ENCODE measurements at regions not wholly inside any gene's neighbourhood (a gene's known extent, or its start where the extent isn't known, plus 50 kb on each side); places are given as distances from the start of the nearest gene placed in this dataset.

- TF ChIP-seq POLR2AphosphoS5 (IDR thresholded peaks at IDR 0.05; ENCODE audit: low read depth), result no peak
- TF ChIP-seq REST (IDR thresholded peaks at IDR 0.05; ENCODE audit: insufficient replicate concordance, low read depth), result no peak
Measured at GRCh38 chr1:81097860-81098259, 702.9 kb upstream of the ADGRL2 start.
